Loucy (cell line): ENCODE measurements at regions not wholly inside any gene's neighbourhood (a gene's known extent, or its start where the extent isn't known, plus 50 kb on each side); places are given as distances from the start of the nearest gene placed in this dataset.

Experiments used
- H2AFZ ChIP-seq: fragments of 200-600 bp; sonication (generic); 2 replicates; pipeline ENCODE4 v1.6.0; 2016; ENCODE audit warnings: antibody characterized with exemption, mild to moderate bottlenecking, low read length, moderate library complexity
- H3F3A ChIP-seq: fragments of 200-600 bp; 2 replicates; pipeline ENCODE4 v1.6.0; 2016; ENCODE audit warnings: antibody characterized with exemption, low read depth, mild to moderate bottlenecking
- H3K27me3 ChIP-seq: fragments of 200-600 bp; sonication (generic); 2 replicates; pipeline ENCODE4 v1.6.1; 2014; ENCODE audit warnings: low read length, mild to moderate bottlenecking; ENCODE audit not compliant: insufficient read depth, poor library complexity, severe bottlenecking
- H3K36me3 ChIP-seq: fragments of 200-600 bp; sonication (generic); 2 replicates; pipeline ENCODE4 v1.6.1; 2016; ENCODE audit warnings: low read length; ENCODE audit not compliant: insufficient read depth
- H3K4me1 ChIP-seq: fragments of 200-600 bp; sonication (generic); 2 replicates; pipeline ENCODE4 v1.5.1; 2014; ENCODE audit warnings: low read length, mild to moderate bottlenecking; ENCODE audit not compliant: insufficient read depth, poor library complexity, severe bottlenecking
- H3K4me2 ChIP-seq: fragments of 200-600 bp; sonication (generic); 2 replicates; pipeline ENCODE4 v1.6.0; 2014; ENCODE audit warnings: antibody characterized with exemption, low read length, low read depth, mild to moderate bottlenecking; ENCODE audit not compliant: poor library complexity, severe bottlenecking
- H3K4me3 ChIP-seq: fragments of 200-600 bp; sonication (generic); 2 replicates; pipeline ENCODE4 v1.5.1; 2014; ENCODE audit warnings: low read length, mild to moderate bottlenecking, mixed read lengths; ENCODE audit not compliant: poor library complexity, severe bottlenecking
- H3K79me2 ChIP-seq: fragments of 200-600 bp; sonication (generic); 2 replicates; pipeline ENCODE4 v1.6.1; 2014; ENCODE audit warnings: low read length; ENCODE audit not compliant: insufficient read depth
- H3K9ac ChIP-seq: fragments of 200-600 bp; sonication (generic); 2 replicates; pipeline ENCODE4 v1.6.0; 2014; ENCODE audit warnings: mild to moderate bottlenecking, low read depth, low read length, moderate library complexity; ENCODE audit not compliant: poor library complexity, severe bottlenecking
- H3K9me2 ChIP-seq: fragments of 200-600 bp; sonication (generic); replicated peaks from 2 replicates; pipeline ENCODE4 v1.6.1; 2016; ENCODE audit warnings: low read depth, low read length, mixed read lengths
- H3K9me3 ChIP-seq: fragments of 200-600 bp; sonication (generic); 2 replicates; pipeline ENCODE4 v1.6.1; 2014; ENCODE audit warnings: mild to moderate bottlenecking, antibody characterized with exemption, low read length, low read depth; ENCODE audit not compliant: insufficient read depth
- H4K20me1 ChIP-seq: fragments of 200-600 bp; sonication (generic); 2 replicates; pipeline ENCODE4 v1.6.0; 2014; ENCODE audit warnings: antibody characterized with exemption, low read length, mild to moderate bottlenecking; ENCODE audit not compliant: insufficient read depth, poor library complexity, severe bottlenecking
- CTCF ChIP-seq: fragments of 200-600 bp; sonication (generic); conservative IDR thresholded peaks from 2 replicates; pipeline ENCODE4 v1.5.1; 2014; ENCODE audit warnings: mild to moderate bottlenecking, antibody characterized with exemption, low read length
- EZH2phosphoT487 ChIP-seq: fragments of 200-600 bp; IDR thresholded peaks from 2 replicates; pipeline ENCODE4 v1.6.1; 2018; ENCODE audit warnings: antibody characterized with exemption, mild to moderate bottlenecking, moderate library complexity, borderline replicate concordance

GRCh38 chr1:69070660-69071373 is 496.9 kb upstream of the LRRC7 start:
- Histone ChIP-seq H3F3A (no peaks in the 10 kb centered on the region), H3K36me3 (no peaks in the 10 kb centered on the region), H3K4me2 (no peak overlapping the region), H3K27me3 (no peaks in the 10 kb centered on the region), H3K4me3 (no peak overlapping the region), H3K4me1 (no peaks in the 10 kb centered on the region), H3K9me2 (no peaks in the 10 kb centered on the region), H3K9ac (no peak overlapping the region), H2AFZ (no peak overlapping the region), H4K20me1 (no peaks in the 10 kb centered on the region), H3K79me2 (no peaks in the 10 kb centered on the region), H3K9me3 (no peaks in the 10 kb centered on the region)
- no peak for TF ChIP-seq EZH2phosphoT487
- no peak for TF ChIP-seq CTCF

- H3K4me1 ChIP-seq: no peaks in the 10 kb centered on the region
- H3K9me2 ChIP-seq: no peaks in the 10 kb centered on the region
- no peaks in the 10 kb centered on the region for H3F3A ChIP-seq
- H3K27me3 ChIP-seq: no peaks in the 10 kb centered on the region
- no peaks in the 10 kb centered on the region for H4K20me1 ChIP-seq
- no peak overlapping the region for H3K4me2 ChIP-seq
- H3K4me3 ChIP-seq: no peak overlapping the region
- no peaks in the 10 kb centered on the region for H3K79me2 ChIP-seq
- H2AFZ ChIP-seq: no peak overlapping the region
- H3K36me3 ChIP-seq: no peaks in the 10 kb centered on the region
- TF ChIP-seq CTCF: no peak
- TF ChIP-seq EZH2phosphoT487: no peak
- no peak overlapping the region for H3K9ac ChIP-seq
- H3K9me3 ChIP-seq: no peaks in the 10 kb centered on the region
Observed at GRCh38 chr1:69073176-69073575, 494.5 kb upstream of the LRRC7 start.

- no peaks in the 10 kb centered on the region for H3K27me3 ChIP-seq
- no peak for TF ChIP-seq CTCF
- no peaks in the 10 kb centered on the region for H3K4me1 ChIP-seq
- no peaks in the 10 kb centered on the region for H3F3A ChIP-seq
- H2AFZ ChIP-seq: no peak overlapping the region
- no peaks in the 10 kb centered on the region for H3K79me2 ChIP-seq
- no peak overlapping the region for H3K4me2 ChIP-seq
- no peaks in the 10 kb centered on the region for H3K9me3 ChIP-seq
- no peak overlapping the region for H3K4me3 ChIP-seq
- H3K36me3 ChIP-seq: no peaks in the 10 kb centered on the region
- H3K9ac ChIP-seq: no peak overlapping the region
- H4K20me1 ChIP-seq: no peaks in the 10 kb centered on the region
- no peaks in the 10 kb centered on the region for H3K9me2 ChIP-seq
Observed at GRCh38 chr1:69076631-69077030, 491.1 kb upstream of the LRRC7 start.
